Stimulated activated naive CD4-positive, alpha-beta T cell (primary cell): ENCODE measurements at regions not wholly inside any gene's neighbourhood (a gene's known extent, or its start where the extent isn't known, plus 50 kb on each side); places are given as distances from the start of the nearest gene placed in this dataset.
A peak's percentile ranks its signal among the peaks of the same experiment; 100 is the strongest.

Source experiments
- DNase-seq, 6 experiments: peaks; one replicate each; lab custom pipeline; 2025; lab: John Stamatoyannopoulos, UW

- DNase-seq = no peak
Observed at GRCh38 chrX:58051346-58051745, 141.1 kb upstream of the ZXDA start.

DNA sequence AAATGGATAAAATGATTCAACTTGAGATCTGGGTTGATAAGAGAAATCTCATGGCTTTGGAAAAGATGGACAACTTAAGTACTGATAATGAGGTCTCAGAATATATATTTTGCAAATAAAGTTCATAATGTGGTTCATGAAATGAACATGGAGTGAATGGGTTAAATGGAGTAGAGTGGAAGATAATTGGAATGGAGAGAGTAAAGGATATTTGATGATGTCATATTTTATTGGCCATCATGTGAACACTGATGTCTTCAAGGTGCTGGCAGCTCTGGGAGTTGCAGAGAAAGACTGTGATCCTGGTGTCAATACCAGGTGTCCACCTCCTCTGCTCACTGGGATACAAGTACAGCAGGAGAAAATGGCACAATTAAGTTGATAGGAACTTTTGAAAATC lies 133.9 kb upstream of the ZXDA start:
- no peak for DNase-seq

DNA sequence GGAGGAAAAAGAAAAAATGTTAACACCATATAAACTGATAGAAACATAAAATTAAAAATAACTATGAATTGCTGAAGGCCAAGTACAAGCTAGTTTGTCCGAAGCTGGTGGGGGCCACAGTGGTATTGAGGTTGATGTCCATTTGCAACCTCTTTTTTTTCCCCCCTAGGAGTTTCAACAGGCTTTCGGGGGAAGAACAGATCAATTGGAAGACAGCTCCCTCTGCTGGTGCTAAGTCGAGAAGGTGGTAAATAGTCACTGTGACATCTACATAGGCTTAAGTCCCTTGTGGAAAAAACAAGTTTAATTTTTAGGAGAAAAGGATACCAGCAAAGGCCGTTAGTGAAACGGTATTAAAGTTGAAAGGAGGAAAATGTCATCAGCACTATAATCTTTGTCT lies 115.7 kb upstream of the ZXDA start:
- peak in 2 of 6 experiments; percentile 18 to 39 for DNase-seq

DNA sequence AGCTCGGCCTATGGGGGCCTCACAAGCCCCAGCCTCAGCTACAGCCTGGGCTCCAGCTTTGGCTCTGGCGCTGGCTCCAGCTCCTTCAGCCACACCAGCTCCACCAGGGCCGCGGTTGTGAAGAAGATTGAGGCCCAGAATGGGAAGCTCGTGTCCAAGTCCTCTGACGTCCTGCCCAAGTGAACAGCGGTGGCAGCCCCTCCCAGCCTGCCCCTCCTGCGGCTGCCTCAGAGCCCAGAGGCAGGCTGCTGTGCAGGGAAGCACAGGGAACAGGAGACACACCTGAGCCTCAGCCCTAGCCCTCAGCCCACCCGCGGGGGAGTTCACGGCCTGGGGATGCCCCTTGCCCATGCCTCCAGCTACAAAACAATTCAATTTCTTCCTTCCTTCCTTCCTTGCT lies 75.7 kb upstream of the ZXDA start:
- DNase-seq = no peak

- DNase-seq = no peak
Observed at GRCh38 chrX:57984620-57985019, 74.4 kb upstream of the ZXDA start.

GRCh38 chrX:57977992-57978391 lies 67.7 kb upstream of the ZXDA start:
- no peak for DNase-seq

GRCh38 chrX:57964975-57965374 lies 54.7 kb upstream of the ZXDA start:
- DNase-seq = no peak
